Lung (tissue), 11 donors: ENCODE measurements at regions not wholly inside any gene's neighbourhood (a gene's known extent, or its start where the extent isn't known, plus 50 kb on each side); places are given as distances from the start of the nearest gene placed in this dataset.
"Not testable (repeated sequence)": the region's sequence is repeated elsewhere in the genome, so short reads cannot be mapped to it uniquely, and the experiment has no call there.

Source experiments
- ATAC-seq: fragments of 200-7000 bp; cut with Tn5 transposase; one replicate; pipeline ENCODE4 v1.9.1; 2020; ENCODE audit warnings: moderate number of reproducible peaks; ENCODE audit not compliant: insufficient read depth, low FRiP score
- DNase-seq, 3 donors: peaks; one replicate each; pipeline ENCODE4 v3.0.0-alpha.2; 2013 to 2017
- H3K27ac ChIP-seq, 2 donors: one replicate each; pipeline ENCODE4 v1.5.1; 2013; ENCODE audit warnings: mild to moderate bottlenecking in 2 of 2, moderate library complexity in 2 of 2, control low read depth in 1 of 2, inconsistent platforms in 1 of 2, low read depth in 1 of 2, low read length in 1 of 2
- H3K27me3 ChIP-seq, 3 donors: one replicate each; pipeline ENCODE4 v1.5.1; 2013; ENCODE audit warnings: low read length in 2 of 3; ENCODE audit not compliant: control insufficient read depth in 3 of 3, insufficient read depth in 3 of 3
- H3K36me3 ChIP-seq, 4 donors: one replicate each; pipeline ENCODE4 v1.5.1; 2013; ENCODE audit warnings: low read length in 4 of 4, mild to moderate bottlenecking in 1 of 4, moderate library complexity in 1 of 4; ENCODE audit not compliant: control insufficient read depth in 4 of 4, insufficient read depth in 4 of 4
- H3K4me1 ChIP-seq, 5 donors: one replicate each; pipeline ENCODE4 v1.5.1; 2013; ENCODE audit warnings: low read length in 5 of 5, mild to moderate bottlenecking in 2 of 5, moderate library complexity in 1 of 5; ENCODE audit not compliant: control insufficient read depth in 5 of 5, insufficient read depth in 5 of 5
- H3K4me3 ChIP-seq: one replicate; pipeline ENCODE4 v1.5.1; 2013; ENCODE audit warnings: mild to moderate bottlenecking, control low read depth, moderate library complexity
- H3K9ac ChIP-seq, 2 donors: one replicate each; pipeline ENCODE4 v1.5.1; 2013; ENCODE audit warnings: low read length in 2 of 2, control low read depth in 1 of 2; ENCODE audit not compliant: insufficient read depth in 1 of 2
- H3K9me3 ChIP-seq, 4 donors: one replicate each; pipeline ENCODE4 v1.5.1; 2013; ENCODE audit warnings: low read length in 3 of 4, mild to moderate bottlenecking in 1 of 4, moderate library complexity in 1 of 4; ENCODE audit not compliant: control insufficient read depth in 4 of 4, insufficient read depth in 3 of 4
- CTCF ChIP-seq: IDR thresholded peaks from 2 replicates; pipeline ENCODE4 v1.5.1; 2012; ENCODE audit warnings: mild to moderate bottlenecking; ENCODE audit errors: control extremely low read depth, extremely low read depth
- WGBS, 2 donors: extraction: QIAGEN DNeasy Blood & Tissue Kit; methylation state at CpG; one replicate each; pipeline ENCODE4 v1.1.7; 2013; 5-methylcytosine and 5-hydroxymethylcytosine counted together
- donor health status: control.
- donor health status: control.
- donor health status: Bipolar disorder and iron deficiency.
- donor health status: healthy.
- donor health status: DM: yes; HTN: yes; CAD: no.

- Histone ChIP-seq H3K9me3 (no peaks in the 10 kb centered on the region), H3K4me1 (no peaks in the 10 kb centered on the region), H3K9ac (no peak overlapping the region), H3K36me3 (no peaks in the 10 kb centered on the region), H3K4me3 (no peak overlapping the region), H3K27me3 (no peaks in the 10 kb centered on the region), H3K27ac (no peak overlapping the region)
- no peak for DNase-seq
- 93 to 95% methylated on average over 5 of the region's 5 CpGs for WGBS, 2 donors
- no peak for TF ChIP-seq CTCF
- no peak for ATAC-seq
Measured at GRCh38 chr3:4914464-4914863, 64.8 kb upstream of the BHLHE40 start.

GRCh38 chr3:4921589-4921988 is 57.6 kb upstream of the BHLHE40 start:
- not testable (repeated sequence) for H3K9ac ChIP-seq, H3K36me3 ChIP-seq, H3K27me3 ChIP-seq, H3K9me3 ChIP-seq, DNase-seq, H3K27ac ChIP-seq, H3K4me1 ChIP-seq, H3K4me3 ChIP-seq, ATAC-seq
- WGBS, 2 donors = 87 to 100% methylated on average over 1 of the region's 2 CpGs

- Histone ChIP-seq H3K4me3 (no peak overlapping the region), H3K9me3 (no peaks in the 10 kb centered on the region), H3K4me1 (no peaks in the 10 kb centered on the region), H3K27me3 (no peaks in the 10 kb centered on the region), H3K36me3 (no peaks in the 10 kb centered on the region), H3K9ac (no peak overlapping the region), H3K27ac (no peak overlapping the region)
- no peak for TF ChIP-seq CTCF
- DNase-seq (no peak), ATAC-seq (no peak)
- 92 to 94% methylated on average over 1 of the region's 1 CpG for WGBS, 2 donors
Measured at GRCh38 chr3:4926892-4927291, 52.3 kb upstream of the BHLHE40 start.

GRCh38 chr3:4928277-4928789 is 50.9 kb upstream of the BHLHE40 start:
- WGBS, 2 donors = 93 to 94% methylated on average over 7 of the region's 7 CpGs
- no peak overlapping the region for H3K9ac ChIP-seq
- no peak overlapping the region for H3K4me3 ChIP-seq
- H3K4me1 ChIP-seq = no peaks in the 10 kb centered on the region
- no peaks in the 10 kb centered on the region for H3K36me3 ChIP-seq
- no peak for TF ChIP-seq CTCF
- no peak overlapping the region for H3K27ac ChIP-seq
- DNase-seq (no peak), ATAC-seq (no peak)
- no peaks in the 10 kb centered on the region for H3K27me3 ChIP-seq
- H3K9me3 ChIP-seq = no peaks in the 10 kb centered on the region
